ENCODE measurements at regions not wholly inside any gene's neighbourhood (a gene's known extent, or its start where the extent isn't known, plus 50 kb on each side); places are given as distances from the start of the nearest gene placed in this dataset.

DNA sequence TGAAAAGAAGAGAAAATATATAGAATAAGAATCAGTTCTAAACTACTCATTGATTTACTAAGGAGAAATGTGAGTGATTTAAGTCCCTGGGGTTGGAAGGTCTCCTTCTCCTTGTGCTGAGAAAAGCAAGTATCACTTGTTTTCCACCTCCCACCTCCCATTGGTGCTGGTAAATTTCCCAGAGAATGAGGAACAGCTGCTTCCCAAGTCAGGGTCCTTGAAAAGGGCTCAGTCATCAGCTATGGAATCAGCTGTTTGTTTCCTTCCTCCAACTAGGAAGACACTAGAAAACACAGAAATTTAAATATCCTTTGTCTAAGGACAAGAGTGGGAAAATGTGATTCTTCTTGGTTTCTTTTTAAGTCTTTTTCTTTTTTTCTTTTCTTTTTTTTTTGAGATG, 131.3 kb upstream of the C1orf21 start:
- TF ChIP-seq, protein P1, sequence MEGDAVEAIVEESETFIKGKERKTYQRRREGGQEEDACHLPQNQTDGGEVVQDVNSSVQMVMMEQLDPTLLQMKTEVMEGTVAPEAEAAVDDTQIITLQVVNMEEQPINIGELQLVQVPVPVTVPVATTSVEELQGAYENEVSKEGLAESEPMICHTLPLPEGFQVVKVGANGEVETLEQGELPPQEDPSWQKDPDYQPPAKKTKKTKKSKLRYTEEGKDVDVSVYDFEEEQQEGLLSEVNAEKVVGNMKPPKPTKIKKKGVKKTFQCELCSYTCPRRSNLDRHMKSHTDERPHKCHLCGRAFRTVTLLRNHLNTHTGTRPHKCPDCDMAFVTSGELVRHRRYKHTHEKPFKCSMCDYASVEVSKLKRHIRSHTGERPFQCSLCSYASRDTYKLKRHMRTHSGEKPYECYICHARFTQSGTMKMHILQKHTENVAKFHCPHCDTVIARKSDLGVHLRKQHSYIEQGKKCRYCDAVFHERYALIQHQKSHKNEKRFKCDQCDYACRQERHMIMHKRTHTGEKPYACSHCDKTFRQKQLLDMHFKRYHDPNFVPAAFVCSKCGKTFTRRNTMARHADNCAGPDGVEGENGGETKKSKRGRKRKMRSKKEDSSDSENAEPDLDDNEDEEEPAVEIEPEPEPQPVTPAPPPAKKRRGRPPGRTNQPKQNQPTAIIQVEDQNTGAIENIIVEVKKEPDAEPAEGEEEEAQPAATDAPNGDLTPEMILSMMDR (IDR thresholded peaks at IDR 0.05), result no peak
- TF ChIP-seq POLR2A (IDR thresholded peaks at IDR 0.05), result no peak

Measured in vagina (tissue), 2 donors.